H1 (cell line): ENCODE measurements at regions not wholly inside any gene's neighbourhood (a gene's known extent, or its start where the extent isn't known, plus 50 kb on each side); places are given as distances from the start of the nearest gene placed in this dataset.

Source experiments
- CTCF ChIA-PET: fragments of 300-600 bp; sonication (Branson Sonifier 250); formaldehyde crosslinking; loops from one replicate; lab custom pipeline; 2021; ENCODE audit not compliant: partially characterized antibody; lab: Charles Lee
- POLR2A ChIA-PET: fragments of 300-600 bp; sonication (Branson Sonifier 250); formaldehyde crosslinking; loops from one replicate; lab custom pipeline; 2021; ENCODE audit warnings: inconsistent platforms; ENCODE audit not compliant: partially characterized antibody; lab: Charles Lee
- DNase-seq, 2 experiments: peaks; one replicate each; pipeline versions ENCODE4 v3.0.0 to v3.0.0-alpha.2; 2010 to 2022; ENCODE audit warnings: low spot score in 2 of 2, low read depth in 1 of 2, mixed read lengths in 1 of 2
- FAIRE-seq: peaks from 2 replicates; lab custom pipeline; 2011; peaks lifted over from hg19 to GRCh38; lab: Jason Lieb, UNC
- H2AFZ ChIP-seq: 2 replicates; pipeline ENCODE4 v1.8.1; 2012; ENCODE audit warnings: low read length, inconsistent platforms
- H2AK5ac ChIP-seq: 2 replicates; pipeline ENCODE4 v1.6.1; 2013; ENCODE audit warnings: low read depth, low read length
- H2BK120ac ChIP-seq: replicated peaks from 2 replicates; pipeline ENCODE3; 2013; ENCODE audit warnings: low read depth, low read length, inconsistent platforms
- H2BK12ac ChIP-seq: 2 replicates; pipeline ENCODE4 v1.6.1; 2013; ENCODE audit warnings: low read depth, low read length
- H2BK15ac ChIP-seq: 2 replicates; pipeline ENCODE4 v1.6.1; 2013; ENCODE audit warnings: low read length
- H2BK20ac ChIP-seq: 2 replicates; pipeline ENCODE4 v1.6.1; 2013; ENCODE audit warnings: low read length
- H2BK5ac ChIP-seq: 2 replicates; pipeline ENCODE4 v1.6.1; 2013; ENCODE audit warnings: low read depth, low read length
- H3K14ac ChIP-seq: 2 replicates; pipeline ENCODE4 v1.6.1; 2013; ENCODE audit warnings: inconsistent platforms; ENCODE audit not compliant: insufficient read length
- H3K18ac ChIP-seq: 2 replicates; pipeline ENCODE4 v1.6.1; 2013; ENCODE audit warnings: low read length; ENCODE audit errors: extremely low read depth
- H3K23ac ChIP-seq: 2 replicates; pipeline ENCODE4 v1.6.1; 2013; ENCODE audit warnings: inconsistent platforms; ENCODE audit not compliant: insufficient read length
- H3K23me2 ChIP-seq: 2 replicates; pipeline ENCODE4 v1.6.1; 2013; ENCODE audit warnings: low read depth, low read length
- H3K27ac ChIP-seq: 2 replicates; pipeline ENCODE4 v1.6.1; 2011; ENCODE audit warnings: low read depth, low read length, inconsistent platforms
- H3K27me3 ChIP-seq, 4 experiments: replicated peaks in 1 of 4; 1 replicate in 1 of 4; 2 replicates in 3 of 4; pipeline versions ENCODE4 v1.6.1 to v1.8.1; 2011 to 2013; ENCODE audit warnings: low read length in 3 of 4, mild to moderate bottlenecking in 3 of 4, inconsistent platforms in 2 of 4, mixed read lengths in 2 of 4, moderate library complexity in 1 of 4; ENCODE audit not compliant: control insufficient read depth in 3 of 4, insufficient read depth in 3 of 4; ENCODE audit errors: extremely low read depth in 1 of 4
- H3K36me3 ChIP-seq, 4 experiments: 2 replicates each; pipeline versions ENCODE4 v1.6.1 to v1.8.1; 2011 to 2013; ENCODE audit warnings: mild to moderate bottlenecking in 4 of 4, low read length in 3 of 4, moderate library complexity in 2 of 4, control low read depth in 1 of 4, inconsistent platforms in 1 of 4; ENCODE audit not compliant: insufficient read depth in 4 of 4, control insufficient read depth in 2 of 4
- H3K4ac ChIP-seq: replicated peaks from 2 replicates; pipeline ENCODE3; 2013; ENCODE audit warnings: low read length, low read depth, mixed read lengths, inconsistent platforms; ENCODE audit not compliant: insufficient read length
- H3K4me1 ChIP-seq, 4 experiments: replicated peaks in 1 of 4; 1 replicate in 1 of 4; 2 replicates in 3 of 4; pipeline versions ENCODE4 v1.6.1 to v1.8.1; 2011 to 2013; ENCODE audit warnings: low read length in 3 of 4, inconsistent platforms in 2 of 4, mixed read lengths in 1 of 4; ENCODE audit not compliant: insufficient read depth in 4 of 4, control insufficient read depth in 3 of 4
- H3K4me2 ChIP-seq, 2 experiments: 2 replicates each; pipeline versions ENCODE4 v1.6.1 to v1.8.1; 2011 to 2013; ENCODE audit warnings: low read depth in 2 of 2, low read length in 2 of 2, control low read depth in 1 of 2, inconsistent platforms in 1 of 2, mild to moderate bottlenecking in 1 of 2; ENCODE audit not compliant: insufficient read depth in 1 of 2
- H3K4me3 ChIP-seq, 4 experiments: fragments of 200-600, 300-600 bp in 1 of 4; sonication (generic), shearing (Covaris generic), sonication (Bioruptor Twin) in 1 of 4; 2 replicates each; pipeline versions ENCODE4 v1.5.1 to v1.8.1; 2011 to 2016; ENCODE audit warnings: low read length in 4 of 4, low read depth in 3 of 4, control low read depth in 2 of 4, inconsistent platforms in 2 of 4, mild to moderate bottlenecking in 2 of 4, mixed read lengths in 1 of 4, moderate library complexity in 1 of 4; ENCODE audit not compliant: insufficient read depth in 2 of 4; ENCODE audit errors: extremely low read depth in 1 of 4
- H3K56ac ChIP-seq: replicated peaks from 2 replicates; pipeline ENCODE3; 2013; ENCODE audit warnings: low read depth, mild to moderate bottlenecking, mixed read lengths, low read length, inconsistent platforms; ENCODE audit not compliant: insufficient read length
- H3K79me1 ChIP-seq: 2 replicates; pipeline ENCODE4 v1.6.1; 2013; ENCODE audit warnings: low read depth, low read length, control low read depth
- H3K79me2 ChIP-seq, 2 experiments: 2 replicates each; pipeline versions ENCODE4 v1.6.1 to v1.8.1; 2012 to 2013; ENCODE audit warnings: low read length in 2 of 2, mild to moderate bottlenecking in 2 of 2, inconsistent platforms in 1 of 2; ENCODE audit not compliant: insufficient read depth in 2 of 2, control insufficient read depth in 1 of 2
- H3K9ac ChIP-seq, 4 experiments: replicated peaks in 1 of 4; 1 replicate in 1 of 4; 2 replicates in 3 of 4; pipeline versions ENCODE4 v1.6.1 to v1.8.1; 2011 to 2013; ENCODE audit warnings: low read depth in 3 of 4, low read length in 3 of 4, control low read depth in 2 of 4, mild to moderate bottlenecking in 2 of 4, moderate library complexity in 2 of 4, inconsistent platforms in 1 of 4; ENCODE audit errors: extremely low read depth in 1 of 4
- H3K9me3 ChIP-seq, 2 experiments: 2 replicates each; pipeline versions ENCODE4 v1.6.1 to v1.8.1; 2012 to 2013; ENCODE audit warnings: mild to moderate bottlenecking in 2 of 2, moderate library complexity in 2 of 2, control low read depth in 1 of 2, inconsistent platforms in 1 of 2, low read depth in 1 of 2, low read length in 1 of 2, mixed read lengths in 1 of 2; ENCODE audit not compliant: insufficient read depth in 2 of 2
- H4K20me1 ChIP-seq, 2 experiments: replicated peaks in 1 of 2; 2 replicates each; pipeline versions ENCODE3 to v1.8.1; 2011 to 2013; ENCODE audit warnings: inconsistent platforms in 2 of 2, low read length in 2 of 2, mild to moderate bottlenecking in 1 of 2; ENCODE audit not compliant: insufficient read depth in 2 of 2, control insufficient read depth in 1 of 2
- H4K5ac ChIP-seq: 2 replicates; pipeline ENCODE4 v1.6.1; 2013; ENCODE audit warnings: low read length, low read depth, mixed read lengths, inconsistent platforms; ENCODE audit not compliant: insufficient read length
- H4K8ac ChIP-seq: 2 replicates; pipeline ENCODE4 v1.8.0; 2013; ENCODE audit warnings: mild to moderate bottlenecking, moderate library complexity, low read length, inconsistent platforms; ENCODE audit not compliant: insufficient read depth; ENCODE audit errors: extremely low read depth
- H4K91ac ChIP-seq: replicated peaks from 2 replicates; pipeline ENCODE3; 2013; ENCODE audit warnings: low read length, mixed read lengths, inconsistent platforms; ENCODE audit not compliant: insufficient read length
- CHD7 ChIP-seq: fragments of 300-600 bp; sonication (generic); IDR thresholded peaks from 2 replicates; pipeline ENCODE4 v1.7.1; 2012; ENCODE audit warnings: low read length, moderate library complexity, mild to moderate bottlenecking, inconsistent platforms; ENCODE audit not compliant: insufficient replicate concordance

DNA sequence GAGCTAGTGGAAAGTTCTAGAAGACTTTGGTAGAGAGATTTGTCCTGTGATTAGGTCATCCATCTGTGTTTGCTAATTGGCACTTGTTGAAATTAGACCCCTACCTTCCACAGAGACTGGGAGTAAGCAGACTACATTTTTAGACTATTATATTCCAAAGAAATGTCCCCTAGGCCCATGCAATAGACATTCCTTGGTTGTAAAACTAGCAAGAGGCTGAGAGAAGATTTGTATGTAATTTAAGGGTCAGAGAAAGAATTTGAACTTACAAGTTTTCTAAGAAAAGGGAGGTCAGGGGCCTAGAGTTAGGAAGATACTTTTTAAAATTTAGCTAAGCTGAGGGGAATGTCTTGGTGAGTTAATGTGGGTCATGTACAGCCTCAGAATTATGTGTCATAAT is 470.7 kb upstream of the SLITRK1 start:
- no peak overlapping the region for H2BK15ac ChIP-seq
- no peaks in the 10 kb centered on the region for H3K79me1 ChIP-seq
- no peak overlapping the region for H3K9ac ChIP-seq
- H4K8ac ChIP-seq: no peak overlapping the region
- no peak overlapping the region for H3K56ac ChIP-seq
- no peak overlapping the region for H2BK120ac ChIP-seq
- H2BK12ac ChIP-seq: no peak overlapping the region
- H3K36me3 ChIP-seq: no peaks in the 10 kb centered on the region
- H3K4me1 ChIP-seq: no peaks in the 10 kb centered on the region; a peak in 1 of 7 replicates
- no peak for FAIRE-seq
- H3K79me2 ChIP-seq: no peaks in the 10 kb centered on the region
- H3K9me3 ChIP-seq: no peaks in the 10 kb centered on the region
- no peak for DNase-seq
- no peak overlapping the region for H3K18ac ChIP-seq
- no peak overlapping the region for H4K5ac ChIP-seq
- H3K4me2 ChIP-seq: no peak overlapping the region
- no peaks in the 10 kb centered on the region for H3K23me2 ChIP-seq
- no peak overlapping the region for H2AK5ac ChIP-seq
- H2BK5ac ChIP-seq: no peak overlapping the region
- H3K14ac ChIP-seq: no peak overlapping the region
- no peak overlapping the region for H3K4ac ChIP-seq
- ChIA-PET POLR2A (no interaction called here), CTCF (no interaction called here)
- no peak overlapping the region for H3K27ac ChIP-seq
- no peak overlapping the region for H2BK20ac ChIP-seq
- H3K27me3 ChIP-seq: no peaks in the 10 kb centered on the region
- no peak overlapping the region for H4K91ac ChIP-seq
- H3K4me3 ChIP-seq: no peak overlapping the region
- H2AFZ ChIP-seq: no peak overlapping the region
- H4K20me1 ChIP-seq: no peaks in the 10 kb centered on the region
- no peak overlapping the region for H3K23ac ChIP-seq
- no peak for TF ChIP-seq CHD7
